Activated CD4-positive, alpha-beta T cell treated with anti-CD3 and anti-CD28 coated beads, Interleukin-2, Interleukin-4, amounts not matched to agents 100 ng/mL and 50 ng/mL, durations not matched to agents 16 hours and 8 hours (primary cell): ENCODE measurements at regions not wholly inside any gene's neighbourhood (a gene's known extent, or its start where the extent isn't known, plus 50 kb on each side); places are given as distances from the start of the nearest gene placed in this dataset.
"Not testable (repeated sequence)": the region's sequence is repeated elsewhere in the genome, so short reads cannot be mapped to it uniquely, and the experiment has no call there.

Source experiments
- DNase-seq: peaks from one replicate; pipeline ENCODE4 v3.0.0-alpha.2; 2020; ENCODE audit warnings: low spot score

DNA sequence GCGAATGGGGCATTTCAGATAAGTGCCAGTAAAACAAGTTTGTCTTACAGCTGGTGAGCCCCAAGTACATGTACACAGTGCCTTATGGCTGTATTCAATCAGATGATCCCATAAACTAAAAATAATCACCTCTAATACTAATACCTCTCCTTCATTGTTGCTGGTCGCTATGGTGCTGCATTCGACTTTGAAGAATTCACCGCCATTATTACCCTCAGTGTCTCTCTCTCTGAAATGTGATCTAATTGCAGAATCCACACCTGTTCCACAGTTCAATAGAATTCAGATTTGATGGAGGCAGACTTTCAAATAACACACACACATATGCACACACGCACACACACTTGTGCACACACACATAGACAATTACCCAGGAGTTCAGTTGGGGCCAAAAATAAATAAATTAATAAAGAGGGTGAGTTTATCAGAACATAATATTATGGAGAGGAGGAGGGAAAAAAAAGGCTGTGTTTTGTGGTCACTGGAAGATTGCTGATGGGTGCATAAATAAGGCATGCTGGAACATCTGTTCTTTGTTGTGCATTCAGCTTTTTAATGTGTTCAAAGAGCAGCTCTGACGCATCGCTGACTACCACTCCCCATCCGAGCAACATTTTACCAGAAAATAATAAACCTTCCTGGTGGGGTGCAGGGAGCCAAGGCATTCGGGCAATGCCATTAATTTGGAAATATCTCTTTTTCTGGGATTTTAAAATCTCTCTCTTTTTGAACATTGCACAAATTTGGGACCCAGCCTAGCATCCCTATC lies 235.7 kb downstream of the SATB1 start:
- DNase-seq, result no peak

DNA sequence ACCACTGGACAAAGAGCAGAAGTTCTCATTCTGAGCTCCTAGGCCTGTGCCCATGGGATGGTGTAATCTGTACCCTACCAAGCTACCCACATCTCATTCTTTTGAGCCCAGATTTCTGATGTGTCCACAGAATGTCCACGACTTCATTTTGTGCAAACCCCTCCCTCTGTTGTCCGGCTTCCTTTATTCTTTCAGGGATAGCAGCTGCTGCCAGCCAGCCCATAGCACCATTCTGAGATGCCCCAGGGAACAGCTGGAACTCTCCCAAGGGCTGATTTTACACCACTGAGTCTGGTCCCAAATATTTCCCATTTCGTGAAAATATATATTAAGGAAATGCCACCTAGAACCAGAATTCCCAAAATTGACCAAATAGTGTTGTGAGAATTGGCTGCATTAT lies 236.6 kb downstream of the SATB1 start:
- DNase-seq, result no peak

DNA sequence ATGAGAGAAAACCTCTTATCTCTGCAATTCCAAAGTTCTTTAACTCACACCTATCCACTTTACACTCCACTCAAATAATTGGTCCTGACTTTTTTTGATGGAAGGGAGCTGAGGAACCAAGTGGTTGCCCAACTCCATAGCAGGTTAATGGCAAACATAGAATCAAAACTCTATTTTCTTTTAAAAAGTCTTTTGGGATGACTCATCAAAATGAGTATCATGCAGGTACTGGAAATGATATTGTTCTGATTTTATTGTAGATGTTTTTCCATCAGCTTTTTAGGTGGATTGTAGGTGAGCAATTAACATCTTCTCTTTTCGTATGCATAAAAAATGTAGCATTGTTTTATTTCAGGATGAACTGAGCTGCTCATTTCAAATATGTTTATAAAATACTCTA lies 239.5 kb downstream of the SATB1 start:
- DNase-seq, result no peak

DNA sequence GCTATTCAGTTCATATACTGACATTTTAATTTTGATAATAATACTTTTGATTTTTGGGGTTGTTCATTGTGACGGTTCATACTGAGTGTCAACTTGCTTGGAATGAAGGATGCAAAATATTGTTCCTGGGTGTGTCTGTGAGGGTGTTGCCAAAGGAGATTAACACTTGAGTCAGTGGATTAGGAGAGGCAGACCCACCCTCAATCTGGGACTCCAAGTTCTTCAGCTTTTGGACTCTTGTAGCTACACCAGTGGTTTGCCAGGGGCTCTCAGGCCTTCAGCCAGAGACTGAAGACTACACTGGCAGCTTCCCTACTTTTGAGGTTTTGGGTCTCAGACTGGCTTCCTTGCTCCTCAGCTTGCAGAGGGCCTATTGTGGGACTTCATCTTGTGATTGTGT lies 242.2 kb downstream of the SATB1 start:
- not testable (repeated sequence) for DNase-seq

DNA sequence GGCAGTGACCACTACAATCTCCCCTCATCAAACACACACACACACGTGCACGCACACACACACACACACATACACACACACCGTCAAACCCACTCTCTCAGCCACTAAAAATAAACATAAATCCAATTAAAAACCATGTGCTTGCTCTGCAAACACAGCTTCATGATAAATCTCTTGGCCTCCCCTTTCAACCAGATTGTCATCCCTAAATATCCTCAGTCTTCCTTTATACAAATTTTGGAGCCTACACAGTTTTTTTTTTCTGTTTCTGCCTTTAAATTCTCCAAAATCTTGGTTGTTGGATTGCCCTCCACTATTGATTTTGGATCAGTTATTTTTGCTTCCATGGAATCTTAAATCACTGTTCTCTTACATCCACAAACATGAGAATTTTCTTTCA lies 245.6 kb downstream of the SATB1 start:
- DNase-seq, result no peak

DNA sequence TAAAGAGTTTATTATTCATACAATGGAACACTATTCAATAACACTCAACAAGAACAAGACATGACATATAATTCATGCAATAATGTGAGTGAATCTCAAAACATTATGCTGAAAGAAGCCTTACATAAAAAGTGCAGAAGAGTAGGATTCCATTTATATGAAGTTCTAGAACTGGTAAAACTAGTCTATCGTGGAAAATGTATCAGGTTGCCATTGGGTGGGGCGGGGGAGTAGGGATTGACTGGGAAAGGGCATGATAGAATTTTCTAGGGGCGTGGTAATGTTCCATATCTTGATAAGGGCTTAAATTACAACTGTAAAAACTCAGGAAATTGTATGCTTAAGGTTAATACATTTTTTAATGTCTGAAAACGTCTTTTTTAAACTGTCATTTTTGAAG lies 247.9 kb downstream of the SATB1 start:
- no peak for DNase-seq

DNA sequence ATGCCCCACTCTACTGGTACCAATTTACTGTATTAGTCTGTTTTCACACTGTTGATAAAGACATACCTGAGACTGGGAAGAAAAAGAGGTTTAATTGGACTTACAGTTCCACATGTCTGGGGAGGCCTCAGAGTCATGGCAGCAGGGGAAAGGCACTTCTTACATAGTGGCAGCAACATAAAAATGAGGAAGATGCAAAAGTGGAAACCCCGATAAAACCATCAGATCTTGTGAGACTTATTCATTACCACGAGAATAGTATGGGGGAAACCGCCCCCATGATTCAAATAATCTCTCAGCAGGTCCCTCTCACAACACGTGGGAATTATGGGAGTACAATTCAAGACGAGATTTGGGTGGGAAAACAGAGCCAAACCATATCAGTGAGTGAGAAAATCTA lies 251.2 kb downstream of the SATB1 start:
- DNase-seq, result not testable (repeated sequence)

DNA sequence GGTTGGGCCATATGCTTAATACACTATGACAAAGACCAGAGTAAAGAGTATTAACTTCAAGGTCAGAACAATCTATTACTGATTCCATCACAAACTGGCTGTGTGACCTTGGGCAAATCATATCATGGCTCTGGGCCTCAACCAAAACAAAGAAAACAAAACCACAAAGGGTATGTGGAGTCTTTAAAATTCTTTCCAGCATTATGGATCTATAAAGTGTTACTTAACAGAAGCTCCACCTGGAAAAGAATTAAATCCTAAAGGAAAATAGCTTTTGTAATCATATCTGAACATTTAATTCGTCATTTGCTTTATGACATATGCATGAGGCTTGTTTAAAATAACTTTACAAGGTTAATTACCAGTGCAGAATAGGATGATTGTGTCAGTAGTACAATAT lies 265.5 kb downstream of the SATB1 start:
- no peak for DNase-seq

DNA sequence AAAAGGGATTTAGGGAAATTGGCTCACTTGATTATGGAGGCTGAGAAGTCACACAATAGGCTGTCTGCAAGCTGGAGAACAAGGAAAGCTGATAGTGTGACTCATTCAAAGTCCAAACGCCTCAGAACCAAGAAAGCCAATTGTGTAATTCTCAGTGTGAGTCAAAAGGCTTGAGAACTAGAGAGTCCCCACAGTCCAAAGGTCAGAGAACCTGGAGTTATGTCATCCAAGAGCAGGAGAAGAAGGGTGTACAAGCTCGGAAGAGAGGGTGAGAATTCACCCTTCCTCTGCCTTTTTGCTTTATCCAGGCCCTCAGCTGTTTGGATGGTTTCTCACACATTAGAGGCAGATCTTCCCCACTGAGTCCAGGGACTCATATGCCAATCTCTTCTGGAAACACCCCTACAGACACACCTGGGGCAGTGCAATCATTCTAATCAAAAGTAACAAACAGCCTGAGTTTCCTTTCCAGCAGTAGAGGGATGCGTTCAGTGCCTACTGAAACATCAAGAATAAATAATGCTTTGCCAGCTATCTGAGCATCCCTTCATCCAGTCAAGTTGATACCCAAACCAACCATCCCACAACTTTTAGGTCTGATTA lies 271.5 kb downstream of the SATB1 start:
- no peak for DNase-seq

DNA sequence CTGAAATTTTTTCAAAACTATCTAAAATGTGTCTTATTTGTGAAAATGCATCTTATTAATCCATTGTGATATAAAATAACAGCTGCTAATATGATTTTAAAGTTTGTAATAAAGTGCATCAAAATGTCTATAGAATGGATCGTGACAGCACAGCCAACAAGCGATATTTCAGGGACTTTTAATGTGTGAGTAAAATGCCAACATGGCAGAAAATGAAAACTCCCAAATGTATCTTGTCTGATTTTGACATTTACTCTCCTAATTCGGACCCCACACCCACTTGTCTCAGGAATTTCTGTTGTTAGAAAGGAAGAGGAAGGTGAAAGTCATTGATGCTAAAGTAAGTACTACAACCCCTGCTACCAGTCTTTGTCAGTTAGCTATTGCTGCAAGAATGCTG lies 273.9 kb downstream of the SATB1 start:
- DNase-seq, result no peak

DNA sequence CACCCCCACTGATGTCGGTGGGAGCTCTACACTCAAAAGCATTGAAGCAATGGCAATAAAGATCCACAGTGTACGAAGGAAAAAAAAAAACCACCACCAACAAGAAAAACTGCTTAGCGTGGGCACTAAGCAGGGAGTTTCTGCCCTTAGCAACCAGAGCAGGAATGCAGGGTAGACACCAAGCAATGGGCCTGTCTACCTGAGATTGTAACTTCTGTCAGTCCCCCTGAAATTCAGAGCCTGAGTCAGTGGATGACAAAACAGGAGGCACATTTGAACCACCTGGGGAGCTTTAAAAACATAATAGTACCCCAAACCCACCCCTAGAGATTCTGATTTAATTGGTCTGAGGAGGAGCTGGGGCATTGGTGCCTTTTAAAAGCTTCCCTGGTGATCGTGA lies 275.2 kb downstream of the SATB1 start:
- no peak for DNase-seq

DNA sequence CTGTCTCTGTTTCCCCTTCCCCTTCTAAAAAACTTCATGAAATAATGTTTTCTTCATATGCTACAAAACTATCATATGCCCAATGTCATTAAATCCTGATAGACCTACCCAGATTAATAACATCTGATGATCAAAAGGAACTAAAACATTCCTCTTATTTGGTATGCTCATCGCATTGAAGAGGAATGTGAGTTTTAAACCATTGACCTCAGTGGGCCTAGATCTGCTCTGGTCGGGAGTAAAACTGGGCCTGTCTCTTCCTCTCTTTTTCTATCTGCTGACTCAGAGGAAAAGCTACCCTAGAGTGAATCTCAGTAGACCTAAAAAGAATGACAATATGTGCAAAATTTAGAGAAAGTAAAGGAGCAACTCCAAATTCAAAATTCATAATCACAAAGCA lies 275.8 kb downstream of the SATB1 start:
- no peak for DNase-seq

DNA sequence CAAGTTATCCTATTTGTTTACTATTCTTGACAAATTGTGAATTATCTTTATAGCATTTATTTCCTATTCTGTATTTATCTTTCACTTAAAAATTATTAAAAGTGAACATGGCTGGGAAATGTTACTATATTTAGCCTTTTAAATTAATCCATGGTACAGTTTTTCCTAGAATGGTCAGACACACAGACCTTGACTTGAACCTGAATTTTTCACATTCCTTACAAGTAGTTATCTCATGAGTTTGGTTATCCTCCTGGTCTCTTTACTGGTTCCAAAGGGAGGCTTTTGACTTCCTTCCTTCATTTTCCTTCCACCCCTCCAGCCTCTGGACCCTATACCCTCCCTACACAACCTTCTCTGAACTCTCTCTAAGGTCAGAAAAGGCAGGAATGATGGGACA lies 280.6 kb downstream of the SATB1 start:
- DNase-seq, result no peak

DNA sequence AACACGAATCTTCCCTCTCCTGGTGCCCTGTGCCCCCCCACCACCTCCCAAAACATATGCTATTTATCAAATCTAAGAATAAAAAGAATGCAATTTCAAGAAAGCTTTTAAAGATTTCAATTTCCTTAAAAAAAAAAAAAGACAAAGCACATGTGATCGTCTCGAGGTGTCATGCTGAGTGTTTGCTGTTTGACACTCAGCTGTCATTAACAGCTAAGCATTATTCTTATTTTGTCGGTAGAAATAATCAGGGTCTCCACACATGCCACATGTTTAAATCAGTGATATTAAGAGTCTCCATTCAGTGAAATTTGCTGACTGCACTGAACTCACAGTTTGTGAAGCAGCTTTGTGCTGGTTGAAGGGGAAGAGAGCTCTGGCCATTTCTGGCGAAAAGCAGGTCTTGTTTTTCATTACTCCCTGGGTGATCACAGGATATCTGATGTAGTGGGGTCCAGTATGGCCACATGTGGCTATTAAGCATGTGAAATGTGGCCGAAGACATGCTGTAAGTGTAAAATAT lies 281.8 kb downstream of the SATB1 start:
- no peak for DNase-seq

DNA sequence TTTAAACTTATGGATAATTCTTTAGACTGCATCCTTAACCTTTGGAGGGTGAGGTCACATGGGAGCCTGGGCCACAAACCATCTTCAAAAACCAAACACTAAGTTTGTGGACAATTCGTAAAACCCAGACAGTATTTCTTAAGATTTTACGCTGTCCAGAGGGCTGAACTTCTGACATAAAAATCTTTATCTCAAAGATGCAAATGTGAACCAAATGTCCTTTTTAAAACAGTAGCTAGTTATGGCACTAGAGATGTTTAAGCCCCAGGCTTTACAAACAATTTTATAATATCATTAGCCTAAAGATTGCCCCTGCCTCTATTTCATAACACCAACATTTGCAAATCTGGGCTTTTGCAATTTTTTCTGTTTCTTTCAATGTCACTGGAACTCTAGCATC lies 287.2 kb downstream of the SATB1 start:
- DNase-seq, result no peak

DNA sequence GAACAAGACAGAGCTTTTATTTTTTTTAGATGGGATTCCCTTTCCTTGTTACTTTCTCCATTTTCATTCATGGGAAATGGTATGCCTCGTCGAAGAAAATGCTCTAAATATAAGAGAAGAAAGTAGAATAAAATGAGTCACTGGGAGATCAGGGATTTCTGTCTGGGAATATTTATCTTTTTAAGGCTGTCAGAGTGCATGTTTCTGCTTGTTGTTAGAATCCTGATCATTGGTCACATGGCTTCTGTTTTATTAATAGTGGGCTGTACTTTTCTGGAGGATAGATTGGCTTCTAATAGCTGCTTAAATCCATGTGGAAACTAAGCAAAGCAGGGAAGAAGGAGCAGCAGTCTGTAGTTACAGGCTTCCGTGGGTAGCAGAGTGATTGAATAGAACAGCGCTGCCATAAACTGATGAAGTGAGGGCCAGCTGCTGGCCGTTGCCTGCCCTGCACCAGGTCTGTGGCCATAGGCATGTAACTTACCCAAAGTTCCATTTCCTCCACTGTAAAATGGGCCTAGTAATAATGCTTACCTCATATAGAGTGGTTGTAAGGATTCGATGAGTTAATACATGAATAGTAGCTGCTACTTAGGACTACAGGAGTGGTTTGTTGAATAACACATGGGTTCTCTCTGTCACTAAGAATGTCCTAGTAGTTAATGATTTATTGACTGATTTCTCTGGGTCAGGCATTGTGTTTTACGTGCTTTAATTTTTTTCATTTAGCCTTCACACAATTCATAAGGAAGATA lies 289.9 kb downstream of the SATB1 start:
- DNase-seq, result no peak

DNA sequence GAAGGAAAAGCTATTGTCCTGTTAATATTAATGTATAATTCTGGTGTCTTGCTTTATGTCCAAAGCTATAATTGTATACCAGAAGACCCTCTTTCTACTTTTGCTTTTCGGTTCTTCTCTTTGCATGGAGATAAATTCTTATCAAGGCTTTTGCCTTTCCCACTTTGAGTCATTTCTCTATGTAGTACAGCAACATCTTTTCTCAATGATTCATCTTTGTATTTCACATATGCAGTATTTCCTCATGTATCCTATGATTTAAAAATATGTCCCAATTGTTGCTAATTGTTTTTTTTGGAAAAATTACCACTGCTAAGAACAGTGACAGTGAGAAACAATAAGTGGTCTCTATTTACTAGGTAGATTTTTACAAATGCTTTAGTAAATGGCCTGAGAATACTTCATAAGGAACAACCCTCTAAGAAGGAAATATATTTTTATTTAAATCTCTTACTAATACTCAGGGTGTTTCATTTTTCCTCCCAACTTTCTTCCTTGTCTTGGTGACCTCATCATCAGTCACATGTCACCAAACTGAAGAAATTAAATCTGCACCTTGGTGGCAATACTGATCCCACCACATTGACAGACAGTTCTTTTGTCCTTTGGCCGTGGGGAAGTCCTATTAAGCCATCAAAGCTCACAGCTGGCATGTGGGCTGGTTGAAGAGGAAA lies 290.6 kb downstream of the SATB1 start:
- DNase-seq, result no peak

DNA sequence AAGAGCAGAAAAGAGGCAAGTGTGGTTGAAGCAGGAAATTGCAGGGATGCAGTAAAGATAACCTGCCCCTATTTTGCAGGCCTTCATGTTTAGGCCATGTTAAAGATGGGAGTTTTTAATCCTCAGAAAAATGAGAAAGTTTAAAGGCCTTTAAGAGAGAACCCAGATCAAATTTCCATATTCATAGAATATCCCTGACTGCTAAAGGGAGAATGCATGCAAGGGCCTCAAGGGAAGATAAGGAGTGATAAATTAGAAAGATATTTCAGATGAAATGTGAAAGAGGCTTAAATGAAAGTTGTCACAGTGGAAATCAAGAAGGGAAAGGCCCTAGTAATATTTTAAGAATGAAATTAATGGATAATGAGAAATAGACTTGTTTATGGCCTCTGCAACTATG lies 292.1 kb downstream of the SATB1 start:
- DNase-seq, result no peak

DNA sequence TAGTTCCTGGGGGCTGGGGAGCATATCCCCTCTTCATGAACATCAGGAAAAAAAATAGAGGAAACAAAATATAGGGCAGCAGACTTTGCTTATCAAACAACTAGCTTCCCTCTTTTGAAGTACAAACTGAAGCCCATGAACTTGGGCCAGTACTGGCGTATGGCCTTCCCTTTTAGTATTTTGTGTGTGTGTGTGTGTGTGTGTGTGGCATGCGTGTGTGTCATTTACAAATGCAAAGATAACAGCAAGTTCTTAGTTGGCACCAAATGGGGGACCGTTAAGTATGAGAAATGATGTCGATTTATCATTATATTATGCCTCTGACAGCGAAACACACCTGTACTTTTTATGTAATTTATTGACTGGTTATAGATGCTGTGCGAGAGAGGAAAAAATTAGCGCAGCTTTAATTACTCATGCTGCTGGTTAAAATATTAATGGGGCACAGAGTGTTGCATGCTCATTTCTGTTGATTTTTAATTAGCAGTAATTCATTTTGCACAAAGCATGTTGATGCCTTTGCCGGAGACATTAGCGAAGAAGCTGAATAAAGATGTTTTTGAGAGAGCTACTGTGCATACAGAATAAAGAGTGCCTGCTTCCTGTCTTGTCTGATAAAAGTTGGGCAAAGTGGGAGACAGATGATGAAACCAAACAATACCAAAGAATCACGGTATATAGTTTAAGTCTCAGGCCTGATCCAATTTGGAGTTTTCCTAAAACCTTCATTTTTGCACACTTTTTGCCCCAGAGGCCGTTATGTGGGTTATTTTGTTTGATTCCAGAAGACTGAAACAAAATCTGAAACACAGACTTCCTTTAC lies 297.1 kb downstream of the SATB1 start:
- no peak for DNase-seq

DNA sequence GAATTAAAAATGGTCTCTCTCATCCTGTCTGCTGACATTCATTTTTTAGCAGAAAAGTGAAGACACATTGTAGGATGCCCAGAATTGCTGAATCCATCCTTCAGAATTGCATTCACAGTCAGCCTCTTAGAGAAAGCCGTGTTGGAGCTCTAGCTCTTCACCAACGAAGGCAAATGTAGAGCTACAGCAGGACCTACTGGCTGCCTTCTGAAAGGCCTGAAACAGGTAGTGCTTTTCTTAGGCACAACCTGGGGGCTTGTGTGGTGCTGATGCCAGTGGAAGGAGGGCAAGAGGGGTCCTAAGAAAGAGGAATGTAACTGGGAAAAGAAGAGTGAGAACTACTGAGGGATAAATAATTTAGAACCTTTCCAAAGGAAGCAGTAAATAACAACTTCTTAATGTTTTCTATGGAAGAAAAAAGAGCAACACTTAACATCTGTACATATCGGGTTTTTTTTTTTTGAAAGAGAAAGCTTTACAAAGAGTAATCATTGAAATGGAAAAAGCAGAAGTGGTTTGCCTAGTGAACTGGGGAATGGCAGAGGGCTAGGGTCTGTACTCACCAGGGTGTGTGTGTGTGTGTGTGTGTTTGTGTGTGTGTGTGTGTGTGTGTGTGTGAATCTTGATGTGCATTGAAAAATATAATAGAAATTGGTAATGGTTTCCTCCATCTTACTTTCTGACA lies 297.8 kb downstream of the SATB1 start:
- DNase-seq, result no peak

DNA sequence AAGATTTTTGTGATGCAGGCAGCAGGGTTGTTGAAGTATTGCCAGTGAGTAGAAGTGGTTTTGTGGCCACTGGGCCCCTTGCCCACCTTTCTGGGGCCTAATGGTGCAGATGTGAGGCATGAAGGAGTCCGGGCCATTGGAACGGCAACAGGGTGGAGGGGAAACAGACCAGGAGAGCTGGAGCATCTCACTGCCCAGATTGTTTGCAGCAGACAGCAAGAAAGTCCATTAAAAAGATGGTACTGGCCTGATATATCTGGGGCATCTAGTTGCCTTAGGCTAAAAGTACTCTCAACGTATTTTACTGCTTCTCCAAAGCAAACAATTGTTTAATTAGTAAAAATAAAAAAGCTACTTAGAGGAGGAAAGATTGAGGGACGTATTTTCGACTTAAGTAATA lies 298.4 kb downstream of the SATB1 start:
- DNase-seq, result no peak
